DMS153 treated with DMSO at 0.1 percent for 48 hours (cell line): ENCODE measurements at regions not wholly inside any gene's neighbourhood (a gene's known extent, or its start where the extent isn't known, plus 50 kb on each side); places are given as distances from the start of the nearest gene placed in this dataset.

Experiments used
- DNase-seq: peaks from one replicate; lab custom pipeline; 2025; ENCODE audit not compliant: unreplicated experiment; lab: John Stamatoyannopoulos, UW

GRCh38 chr11:112839051-112839450 is 122.2 kb upstream of the NCAM1 start:
- DNase-seq: no peak

DNA sequence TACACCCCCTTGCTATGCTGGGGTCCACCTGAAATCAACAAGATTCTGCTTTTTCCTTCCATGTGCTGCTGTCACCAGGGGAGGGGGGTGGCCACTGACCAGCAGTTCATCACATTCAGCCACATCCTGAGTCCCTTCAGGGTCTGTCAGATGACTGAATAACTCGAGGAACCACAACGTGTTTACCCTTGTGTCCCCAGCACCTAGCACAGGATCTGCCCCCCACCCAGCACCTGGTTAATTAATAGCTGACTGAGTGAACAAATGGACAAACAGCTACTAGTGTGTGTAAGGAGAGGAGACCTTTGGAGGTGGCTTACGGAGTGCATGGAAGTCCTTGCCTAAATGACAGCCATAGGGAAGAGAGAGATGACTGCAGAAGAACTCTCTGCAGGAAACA is 119.5 kb upstream of the NCAM1 start:
- no peak for DNase-seq

DNA sequence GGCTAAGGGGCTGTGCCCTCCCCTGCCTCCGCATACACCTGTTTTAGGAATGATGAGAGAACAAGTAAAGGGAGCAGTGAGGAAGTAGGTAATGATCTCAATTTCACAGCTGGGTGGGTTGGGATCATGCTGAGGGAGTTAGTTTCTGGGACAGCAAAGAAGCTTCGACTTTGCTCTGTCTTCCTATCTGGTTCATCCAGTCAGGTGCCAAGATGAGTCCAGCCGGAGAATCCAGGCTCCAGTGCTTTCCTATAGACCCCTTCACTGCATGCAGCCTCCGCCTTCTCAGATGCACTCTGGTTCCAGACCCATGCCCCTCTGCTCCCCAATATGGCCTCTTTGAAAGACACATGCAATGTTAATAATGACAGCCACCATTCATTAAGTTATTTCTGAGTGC is 119.1 kb upstream of the NCAM1 start:
- no peak for DNase-seq

DNA sequence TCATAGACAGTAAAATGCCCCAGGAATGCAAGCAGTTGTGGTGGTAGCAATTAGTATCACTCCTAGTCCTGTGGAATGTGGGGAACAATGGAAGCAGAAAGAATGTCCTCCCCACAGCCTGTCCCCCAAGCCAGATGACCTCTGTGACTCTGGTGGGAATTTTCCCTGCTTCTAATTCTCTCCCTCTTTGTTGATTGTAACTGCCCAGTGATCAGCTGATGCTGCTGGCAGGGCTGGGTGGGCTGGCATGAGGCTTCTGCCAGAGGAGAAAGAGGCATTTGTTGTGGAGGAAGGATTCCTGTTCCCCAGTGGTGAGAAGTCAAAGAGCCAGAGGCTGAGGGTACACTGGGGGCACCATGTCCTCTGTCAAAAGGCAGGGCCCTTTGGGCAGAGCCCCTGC is 116.7 kb upstream of the NCAM1 start:
- DNase-seq: no peak

GRCh38 chr11:112847568-112847967 is 113.7 kb upstream of the NCAM1 start:
- no peak for DNase-seq

DNA sequence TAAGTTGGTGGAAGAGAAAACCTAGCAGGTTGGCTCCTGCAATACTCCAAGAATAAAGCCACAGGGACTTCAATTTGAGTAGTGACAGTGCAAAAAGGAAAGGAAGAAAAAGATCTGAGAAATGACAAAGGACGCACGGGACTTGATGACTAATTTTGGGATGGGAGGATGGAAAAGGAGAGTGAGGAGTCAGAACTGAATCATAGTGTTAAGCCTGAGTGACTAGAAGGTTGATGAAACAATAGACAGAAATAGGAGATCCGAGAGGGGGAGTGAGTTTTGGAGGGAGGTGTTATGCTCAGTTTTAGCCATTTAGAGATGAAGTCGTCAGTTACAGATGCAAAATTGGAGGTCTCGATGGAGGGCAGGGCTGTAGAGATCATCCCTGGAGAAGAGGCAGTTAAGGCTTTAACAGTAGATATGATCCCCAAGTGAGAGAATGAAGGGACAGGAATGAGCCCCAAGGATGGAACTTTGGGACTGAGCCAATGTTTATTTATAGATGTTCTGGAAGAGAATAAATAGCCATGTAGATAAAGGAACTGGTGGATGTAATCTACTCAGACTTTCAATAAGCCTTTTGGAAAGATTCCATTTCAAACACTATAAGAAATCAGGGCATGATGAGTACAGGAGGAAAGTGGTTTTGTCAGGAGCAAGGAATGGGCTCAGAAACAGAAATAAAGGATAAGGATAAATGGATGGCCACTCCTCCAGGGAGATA is 108.9 kb upstream of the NCAM1 start:
- DNase-seq: no peak

DNA sequence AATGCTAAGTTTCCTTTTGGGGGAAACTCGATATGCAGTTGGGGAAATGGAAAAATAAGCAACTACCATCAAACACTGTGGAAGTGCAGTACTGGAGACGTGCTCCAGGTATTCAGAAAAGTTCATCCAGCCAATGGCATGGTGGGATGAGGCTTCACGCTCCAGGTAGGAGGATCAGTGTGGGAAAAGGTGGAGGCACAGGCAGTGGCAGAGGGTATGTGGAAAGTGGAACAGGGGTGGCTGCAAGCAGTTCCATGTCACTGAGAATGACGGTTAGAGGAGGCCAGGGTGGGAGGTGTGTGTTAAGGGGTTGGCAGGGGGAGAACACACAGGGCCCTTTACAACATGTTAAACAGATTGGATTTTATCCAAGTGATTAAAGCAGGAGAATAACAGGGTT is 105.1 kb upstream of the NCAM1 start:
- DNase-seq: no peak

DNA sequence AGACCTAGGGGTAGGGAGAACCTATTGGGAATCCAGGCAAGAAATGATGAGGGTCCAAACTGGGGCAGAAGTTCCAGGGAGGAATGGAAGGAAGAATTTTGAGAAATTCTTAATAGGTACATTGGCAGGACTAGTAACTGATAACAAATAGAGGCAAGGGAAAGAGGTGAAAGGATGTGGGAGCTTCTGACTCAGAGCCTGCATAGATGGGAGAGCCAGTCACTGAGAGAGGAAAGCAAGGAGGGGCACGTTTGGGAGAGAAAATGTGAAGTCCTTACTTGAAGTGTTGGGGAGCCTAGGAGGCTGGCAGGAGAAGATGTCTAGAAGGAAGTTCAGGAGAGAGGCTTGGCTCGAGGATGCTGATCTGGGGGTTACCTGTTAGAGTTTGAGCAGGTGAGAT is 104.6 kb upstream of the NCAM1 start:
- no peak for DNase-seq

DNA sequence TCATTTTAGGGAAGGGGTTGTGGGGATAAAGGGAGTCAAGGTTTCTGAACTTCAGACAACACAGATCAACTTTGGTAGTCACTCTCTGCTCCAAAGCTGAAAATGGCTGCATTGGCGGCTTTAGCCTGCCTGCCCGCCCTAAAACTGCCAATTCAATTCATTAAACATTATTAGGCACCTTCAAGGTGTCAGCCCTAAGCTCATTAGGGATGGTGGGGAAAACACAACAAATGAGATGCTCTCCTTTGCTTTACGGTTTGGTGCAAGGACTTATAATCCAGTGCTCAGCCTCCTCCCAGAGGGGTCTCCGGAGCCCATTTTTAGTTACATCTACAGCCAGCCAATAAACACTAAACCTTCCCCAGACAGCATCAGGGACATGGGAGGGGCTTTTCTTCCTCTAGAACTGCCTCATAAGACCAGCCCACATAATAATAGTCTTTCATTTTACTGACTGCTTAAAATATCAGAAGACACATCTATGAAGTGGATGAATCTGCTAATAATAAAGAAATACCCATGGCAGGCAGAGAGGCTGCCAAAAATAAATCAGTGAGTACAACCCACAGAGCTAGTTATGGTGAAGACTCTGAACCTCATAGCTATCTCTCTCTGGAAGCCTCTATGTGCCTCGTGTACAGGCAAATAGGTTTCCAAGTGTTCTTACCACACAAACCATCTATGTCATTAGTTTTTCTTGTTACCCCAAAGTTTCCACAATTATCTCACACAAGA is 102.8 kb upstream of the NCAM1 start:
- no peak for DNase-seq

DNA sequence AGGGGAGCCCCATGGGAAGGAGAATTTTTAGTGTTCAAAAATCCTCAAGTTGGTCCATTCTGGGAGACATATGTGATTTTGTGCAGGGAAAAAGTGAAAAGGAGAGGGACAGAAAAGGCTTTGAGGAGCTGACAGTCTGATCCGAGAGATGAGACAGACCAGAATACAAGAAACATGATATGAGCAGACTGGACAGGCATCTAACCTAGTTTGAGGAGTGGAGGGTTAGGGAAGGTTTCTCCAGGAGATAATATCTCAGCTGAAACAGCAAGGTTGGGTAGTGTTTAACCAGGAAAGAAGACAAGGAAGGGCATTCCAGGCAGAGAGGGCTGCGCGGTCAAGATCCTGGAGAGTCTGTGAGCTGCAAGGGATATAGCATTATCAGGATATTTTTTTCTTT is 101.4 kb upstream of the NCAM1 start:
- no peak for DNase-seq

- no peak for DNase-seq
Observed at GRCh38 chr11:112861356-112861755, 99.9 kb upstream of the NCAM1 start.

DNA sequence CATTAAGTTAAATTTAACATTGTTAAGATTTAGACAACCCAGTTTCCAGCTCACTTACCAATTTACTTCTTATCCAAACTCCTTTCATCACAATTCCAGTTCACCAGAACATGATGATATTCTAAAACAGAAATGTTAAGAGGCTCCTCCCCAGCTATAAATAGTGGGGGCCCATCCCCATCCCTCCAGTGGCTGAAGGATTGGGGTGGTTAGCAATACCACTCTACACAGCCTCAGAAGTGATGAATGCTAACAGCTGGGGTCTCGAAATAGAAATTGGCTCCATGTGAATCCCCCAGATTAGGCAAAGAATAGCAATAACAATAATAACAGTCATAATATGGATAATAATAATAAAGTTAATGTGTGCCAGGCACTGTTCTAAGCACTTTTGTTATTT is 97.9 kb upstream of the NCAM1 start:
- DNase-seq: no peak

GRCh38 chr11:112864672-112865071 is 96.5 kb upstream of the NCAM1 start:
- DNase-seq: no peak

- DNase-seq: no peak
Observed at GRCh38 chr11:112871909-112872500, 89.2 kb upstream of the NCAM1 start.

- no peak for DNase-seq
Observed at GRCh38 chr11:112874980-112875379, 86.2 kb upstream of the NCAM1 start.

- no peak for DNase-seq
Observed at GRCh38 chr11:112877581-112877980, 83.6 kb upstream of the NCAM1 start.

DNA sequence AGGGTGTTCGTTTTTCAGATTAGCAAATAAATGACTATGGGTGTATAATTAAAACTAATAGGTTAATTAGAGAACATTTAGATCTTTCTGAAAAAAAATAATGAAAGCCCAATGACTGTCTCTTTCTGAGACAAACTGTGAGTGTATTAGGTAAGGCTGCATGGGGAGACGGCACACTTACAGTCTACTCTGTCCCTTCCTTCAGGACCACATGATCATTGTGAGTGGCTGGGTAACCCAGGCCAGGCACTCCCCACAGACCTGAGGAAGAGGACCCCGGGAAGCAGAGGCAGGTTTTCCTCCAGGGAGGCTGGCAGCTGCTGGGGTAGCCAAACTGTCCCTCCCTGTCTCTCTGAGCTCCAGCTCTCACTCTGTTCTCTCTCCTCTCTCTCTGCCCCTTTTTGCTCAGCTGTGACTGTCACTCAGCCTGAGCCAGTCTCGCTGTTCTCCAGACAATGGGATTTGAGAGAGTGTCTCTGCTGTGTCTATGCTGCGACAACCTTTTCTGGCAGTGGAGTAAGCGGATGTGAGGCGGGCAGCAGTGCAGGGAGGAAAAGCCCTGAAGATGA is 83.1 kb upstream of the NCAM1 start:
- DNase-seq: no peak

GRCh38 chr11:112880495-112880894 is 80.7 kb upstream of the NCAM1 start:
- no peak for DNase-seq

DNA sequence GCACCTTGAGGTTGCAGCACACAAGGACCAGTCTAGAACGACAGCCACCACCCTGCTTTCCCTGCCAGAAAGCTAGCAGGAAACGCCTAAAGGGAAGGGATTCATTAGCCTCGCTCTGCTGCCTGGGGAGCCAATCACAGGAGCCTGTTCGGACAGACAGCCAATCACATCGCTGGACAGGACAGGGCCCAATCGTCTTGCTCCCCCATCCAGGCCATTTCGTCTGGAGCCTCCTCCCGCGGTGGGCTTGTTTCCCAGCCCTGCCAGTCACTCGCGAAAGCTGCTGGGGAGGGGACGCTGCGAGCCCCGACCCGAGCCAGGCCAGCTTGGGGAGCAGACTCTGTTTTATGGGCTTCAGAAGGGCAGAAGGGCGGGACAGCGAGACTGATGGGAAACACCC is 79.8 kb upstream of the NCAM1 start:
- peak; percentile 91 for DNase-seq

DNA sequence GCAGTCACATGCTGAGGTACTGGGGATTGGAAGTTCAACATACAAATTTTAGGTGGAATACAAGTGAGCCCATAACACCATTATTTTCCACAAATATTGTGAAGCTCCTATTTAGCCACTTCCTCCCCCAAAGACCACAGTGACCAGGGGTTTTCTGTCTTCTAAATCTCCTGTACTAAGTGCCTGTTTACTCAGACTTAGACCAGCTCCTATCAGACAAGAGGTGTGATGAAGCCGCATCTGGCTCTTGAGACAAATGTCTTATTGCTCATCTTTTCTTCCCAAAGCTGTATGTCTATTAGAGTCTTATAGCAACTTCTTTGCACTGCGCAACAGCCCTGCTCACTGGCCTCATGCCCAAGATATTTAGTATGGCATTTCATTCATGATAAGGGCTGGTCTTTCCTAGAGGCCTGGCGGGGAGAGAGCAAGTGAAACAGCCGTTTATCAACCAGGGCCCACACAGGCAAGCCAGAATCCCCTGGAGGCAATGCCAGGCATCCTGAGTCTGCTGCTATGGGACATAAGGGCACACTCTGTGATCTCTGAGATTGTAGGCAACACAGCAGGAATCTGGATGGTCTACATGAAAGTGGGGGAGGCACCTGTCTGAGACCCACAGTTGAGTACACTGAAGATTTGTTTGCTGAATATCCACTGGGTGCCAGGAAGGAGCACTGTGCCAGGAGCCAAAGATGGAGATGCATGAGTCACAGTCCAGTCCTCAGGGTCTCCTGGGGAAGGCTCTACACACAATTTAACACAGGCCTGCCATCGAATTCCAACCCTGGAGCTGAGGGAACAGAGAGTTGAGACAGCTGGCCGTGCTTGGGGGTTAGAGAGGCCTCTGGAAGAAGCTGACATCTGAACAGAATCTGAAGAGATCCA is 78.5 kb upstream of the NCAM1 start:
- DNase-seq: no peak
